IMR-90 (cell line): ENCODE measurements at regions not wholly inside any gene's neighbourhood (a gene's known extent, or its start where the extent isn't known, plus 50 kb on each side); places are given as distances from the start of the nearest gene placed in this dataset.
A peak's percentile ranks its signal among the peaks of the same experiment; 100 is the strongest.

Experiments used
- ATAC-seq: fragments of 200-7000 bp; cut with Tn5 transposase; 2 replicates; pipeline ENCODE4 v1.9.1; 2020; ENCODE audit warnings: low read depth, mild to moderate bottlenecking, moderate library complexity
- BruUV-seq: library from RNA; stranded (reverse); fragments of 400-500 nt; replicated peaks from 2 replicates; lab custom pipeline; 2021; lab: Mats Ljungman, UMichigan
- CTCF ChIA-PET: fragments of 300-600 bp; formaldehyde crosslinking; extraction: SDS; loops from one replicate; lab custom pipeline; 2021; ENCODE audit warnings: antibody characterized with exemption; lab: Yijun Ruan, JAX
- POLR2A ChIA-PET: fragments of 300-600 bp; sonication (Branson Sonifier 250); formaldehyde crosslinking; loops from one replicate; lab custom pipeline; 2022; ENCODE audit warnings: antibody characterized with exemption; ENCODE audit not compliant: unreplicated experiment; lab: Charles Lee
- DNase-seq: peaks from one replicate; pipeline ENCODE4 v3.0.0; 2013
- H2AFZ ChIP-seq: replicated peaks from 2 replicates; pipeline ENCODE3; 2013; ENCODE audit warnings: low read length, mild to moderate bottlenecking; ENCODE audit not compliant: poor library complexity
- H2AK5ac ChIP-seq: 2 replicates; pipeline ENCODE4 v1.6.1; 2013; ENCODE audit warnings: low read depth, low read length, inconsistent platforms
- H2AK9ac ChIP-seq: replicated peaks from 2 replicates; pipeline ENCODE3; 2013; ENCODE audit warnings: mild to moderate bottlenecking, low read depth, low read length, moderate library complexity; ENCODE audit not compliant: poor library complexity
- H2BK120ac ChIP-seq: 2 replicates; pipeline ENCODE4 v1.6.1; 2013; ENCODE audit warnings: low read depth, low read length, inconsistent platforms
- H2BK15ac ChIP-seq: 3 replicates; pipeline ENCODE4 v1.6.1; 2013; ENCODE audit warnings: low read depth, low read length, inconsistent platforms
- H2BK20ac ChIP-seq: 2 replicates; pipeline ENCODE4 v1.6.1; 2013; ENCODE audit warnings: low read depth, mild to moderate bottlenecking, inconsistent platforms, low read length, moderate library complexity
- H2BK5ac ChIP-seq: 2 replicates; pipeline ENCODE4 v1.6.1; 2013; ENCODE audit warnings: mild to moderate bottlenecking, low read depth, low read length, inconsistent platforms; ENCODE audit not compliant: poor library complexity, severe bottlenecking
- H3K14ac ChIP-seq: replicated peaks from 2 replicates; pipeline ENCODE4 v1.6.1; 2013; ENCODE audit warnings: low read depth, low read length, inconsistent platforms
- H3K18ac ChIP-seq: 2 replicates; pipeline ENCODE4 v1.6.1; 2013; ENCODE audit warnings: low read depth, low read length, control low read depth
- H3K23ac ChIP-seq: 2 replicates; pipeline ENCODE4 v1.6.1; 2013; ENCODE audit warnings: low read depth, low read length, inconsistent platforms
- H3K27ac ChIP-seq: 2 replicates; pipeline ENCODE4 v1.5.1; 2013; ENCODE audit warnings: mild to moderate bottlenecking, control low read depth, low read length; ENCODE audit not compliant: insufficient read depth
- H3K27me3 ChIP-seq: 2 replicates; pipeline ENCODE4 v1.6.1; 2013; ENCODE audit warnings: low read length; ENCODE audit not compliant: control insufficient read depth, insufficient read depth
- H3K36me3 ChIP-seq: 2 replicates; pipeline ENCODE4 v1.6.1; 2013; ENCODE audit warnings: low read length, mixed read lengths; ENCODE audit not compliant: control insufficient read depth, insufficient read depth
- H3K4ac ChIP-seq: 2 replicates; pipeline ENCODE4 v1.6.1; 2013; ENCODE audit warnings: low read depth, low read length, inconsistent platforms
- H3K4me1 ChIP-seq: 2 replicates; pipeline ENCODE4 v1.6.1; 2013; ENCODE audit warnings: low read length, mixed read lengths; ENCODE audit not compliant: control insufficient read depth, insufficient read depth
- H3K4me2 ChIP-seq: 2 replicates; pipeline ENCODE4 v1.6.1; 2013; ENCODE audit warnings: low read depth, mild to moderate bottlenecking, control low read depth, low read length, moderate library complexity
- H3K4me3 ChIP-seq: 2 replicates; pipeline ENCODE4 v1.5.1; 2013; ENCODE audit warnings: low read depth, mild to moderate bottlenecking, control low read depth, low read length, moderate library complexity; ENCODE audit not compliant: insufficient read depth
- H3K56ac ChIP-seq: 2 replicates; pipeline ENCODE4 v1.6.1; 2013; ENCODE audit warnings: low read length, inconsistent platforms; ENCODE audit not compliant: insufficient read depth; ENCODE audit errors: extremely low read depth
- H3K79me1 ChIP-seq, 2 experiments: 2 replicates each; pipeline ENCODE4 v1.6.1; 2013; ENCODE audit warnings: low read length in 2 of 2, inconsistent platforms in 1 of 2, low read depth in 1 of 2
- H3K9ac ChIP-seq: 2 replicates; pipeline ENCODE4 v1.6.1; 2013; ENCODE audit warnings: low read depth, low read length, control low read depth
- H3K9me1 ChIP-seq: 2 replicates; pipeline ENCODE4 v1.6.1; 2013; ENCODE audit warnings: low read length, inconsistent platforms; ENCODE audit not compliant: insufficient read depth
- H3K9me3 ChIP-seq: 2 replicates; pipeline ENCODE4 v1.6.1; 2013; ENCODE audit warnings: low read length; ENCODE audit not compliant: control insufficient read depth, insufficient read depth
- H4K20me1 ChIP-seq: 2 replicates; pipeline ENCODE4 v1.6.1; 2013; ENCODE audit warnings: low read length, inconsistent platforms; ENCODE audit not compliant: insufficient read depth
- H4K5ac ChIP-seq: 2 replicates; pipeline ENCODE4 v1.6.1; 2013; ENCODE audit warnings: mild to moderate bottlenecking, low read depth, low read length, control low read depth
- H4K8ac ChIP-seq, 2 experiments: 2 replicates each; pipeline ENCODE4 v1.6.1; 2013; ENCODE audit warnings: low read depth in 2 of 2, low read length in 2 of 2, control low read depth in 1 of 2, inconsistent platforms in 1 of 2
- H4K91ac ChIP-seq: 2 replicates; pipeline ENCODE4 v1.6.1; 2013; ENCODE audit warnings: low read depth, low read length, inconsistent platforms; ENCODE audit not compliant: insufficient read depth
- BHLHE40 ChIP-seq: fragments of 150-350 bp; IDR thresholded peaks from 2 replicates; pipeline ENCODE4 v1.6.1; 2016; ENCODE audit warnings: mild to moderate bottlenecking, low read depth, low read length
- RAD21 ChIP-seq: IDR thresholded peaks from 2 replicates; pipeline ENCODE4 v1.6.1; 2012; ENCODE audit warnings: low read length, improper control_type of control experiment
- WGBS, 2 experiments: methylation state at CpG; one replicate each; pipeline versions ENCODE4 v1.1.5 to v1.1.7; 2013; ENCODE audit warnings: missing lambda C conversion rate in 2 of 2; ENCODE audit not compliant: insufficient read length in 1 of 2; ENCODE audit errors: extremely low coverage in 2 of 2; 5-methylcytosine and 5-hydroxymethylcytosine counted together
- dilution Hi-C: fragments of 300-500 bp; cut with HindIII; formaldehyde crosslinking; loops from one replicate; pipeline ENCODE4 v1.14.3; 2018; ENCODE audit warnings: low sequenced_read_pairs; ENCODE audit not compliant: unreplicated experiment
- in situ Hi-C: fragments of 300-500 bp; cut with MboI; formaldehyde crosslinking; loops from 3 replicates; pipeline ENCODE4 v1.14.3; 2019; ENCODE audit warnings: low sequenced_read_pairs, inconsistent platforms, mixed read lengths
- intact Hi-C: fragments of 100-400 bp; cut with micrococcal nuclease; formaldehyde crosslinking; loops from 2 replicates; pipeline ENCODE4 v1.10.0; 2022
- TF ChIP-seq, protein P1 (sequence below): conservative IDR thresholded peaks from 2 replicates; pipeline ENCODE4 v1.5.1; 2012; ENCODE audit warnings: mild to moderate bottlenecking, low read depth, low read length, improper control_type of control experiment
- TF ChIP-seq, protein P2 (sequence below): fragments of 150-350 bp; IDR thresholded peaks from 2 replicates; pipeline ENCODE4 v1.6.1; 2017; ENCODE audit warnings: mild to moderate bottlenecking, antibody characterized with exemption, low read length, low read depth
- TF ChIP-seq, protein P3 (sequence below): fragments of 150-350 bp; IDR thresholded peaks from 2 replicates; pipeline ENCODE4 v1.6.1; 2016; ENCODE audit warnings: low read depth, mild to moderate bottlenecking, low read length, moderate library complexity, borderline replicate concordance

DNA sequence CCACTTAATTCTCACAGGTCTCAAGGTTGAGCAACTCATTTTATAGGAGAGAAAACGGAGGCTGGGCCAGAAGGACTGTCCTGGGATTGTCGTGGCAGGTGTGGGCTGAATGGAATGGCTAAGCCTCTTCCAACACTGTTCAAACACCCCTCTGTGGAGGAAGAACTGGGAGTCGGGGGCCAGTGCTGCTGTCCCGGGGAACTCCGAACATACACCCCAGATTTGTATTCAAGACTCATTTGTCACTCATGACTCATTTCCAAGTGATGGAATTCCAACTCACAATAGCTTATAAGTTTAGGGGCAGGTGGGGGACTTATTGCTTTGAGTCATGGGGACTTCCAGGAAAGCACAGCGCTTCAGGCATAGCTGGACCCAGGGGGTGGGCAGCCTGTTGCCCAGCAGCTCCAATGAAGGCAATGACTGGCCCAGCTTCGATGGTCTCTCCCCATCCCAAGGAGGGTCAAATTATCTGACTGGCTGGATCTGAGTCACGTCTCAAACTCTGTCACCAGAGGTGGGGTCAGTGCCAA is 72.5 kb downstream of the TM2D3 start:
- H2AFZ ChIP-seq, result no peak overlapping the region
- no peak overlapping the region for H3K23ac ChIP-seq
- POLR2A ChIA-PET, result no interaction called here
- H3K9me3 ChIP-seq, result no peaks in the 10 kb centered on the region
- no peak overlapping the region for H3K4me2 ChIP-seq
- no peak overlapping the region for H3K4me3 ChIP-seq
- H2AK5ac ChIP-seq, result no peak overlapping the region
- H3K9me1 ChIP-seq, result no peaks in the 10 kb centered on the region
- ATAC-seq (no peak), DNase-seq (peak; percentile 26)
- dilution Hi-C loops, result no loop called here
- TF ChIP-seq, protein P1, sequence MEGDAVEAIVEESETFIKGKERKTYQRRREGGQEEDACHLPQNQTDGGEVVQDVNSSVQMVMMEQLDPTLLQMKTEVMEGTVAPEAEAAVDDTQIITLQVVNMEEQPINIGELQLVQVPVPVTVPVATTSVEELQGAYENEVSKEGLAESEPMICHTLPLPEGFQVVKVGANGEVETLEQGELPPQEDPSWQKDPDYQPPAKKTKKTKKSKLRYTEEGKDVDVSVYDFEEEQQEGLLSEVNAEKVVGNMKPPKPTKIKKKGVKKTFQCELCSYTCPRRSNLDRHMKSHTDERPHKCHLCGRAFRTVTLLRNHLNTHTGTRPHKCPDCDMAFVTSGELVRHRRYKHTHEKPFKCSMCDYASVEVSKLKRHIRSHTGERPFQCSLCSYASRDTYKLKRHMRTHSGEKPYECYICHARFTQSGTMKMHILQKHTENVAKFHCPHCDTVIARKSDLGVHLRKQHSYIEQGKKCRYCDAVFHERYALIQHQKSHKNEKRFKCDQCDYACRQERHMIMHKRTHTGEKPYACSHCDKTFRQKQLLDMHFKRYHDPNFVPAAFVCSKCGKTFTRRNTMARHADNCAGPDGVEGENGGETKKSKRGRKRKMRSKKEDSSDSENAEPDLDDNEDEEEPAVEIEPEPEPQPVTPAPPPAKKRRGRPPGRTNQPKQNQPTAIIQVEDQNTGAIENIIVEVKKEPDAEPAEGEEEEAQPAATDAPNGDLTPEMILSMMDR, result no peak
- TF ChIP-seq BHLHE40 (no peak), RAD21 (no peak)
- TF ChIP-seq, protein P2, sequence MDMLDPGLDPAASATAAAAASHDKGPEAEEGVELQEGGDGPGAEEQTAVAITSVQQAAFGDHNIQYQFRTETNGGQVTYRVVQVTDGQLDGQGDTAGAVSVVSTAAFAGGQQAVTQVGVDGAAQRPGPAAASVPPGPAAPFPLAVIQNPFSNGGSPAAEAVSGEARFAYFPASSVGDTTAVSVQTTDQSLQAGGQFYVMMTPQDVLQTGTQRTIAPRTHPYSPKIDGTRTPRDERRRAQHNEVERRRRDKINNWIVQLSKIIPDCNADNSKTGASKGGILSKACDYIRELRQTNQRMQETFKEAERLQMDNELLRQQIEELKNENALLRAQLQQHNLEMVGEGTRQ, result no peak
- TF ChIP-seq, protein P3, sequence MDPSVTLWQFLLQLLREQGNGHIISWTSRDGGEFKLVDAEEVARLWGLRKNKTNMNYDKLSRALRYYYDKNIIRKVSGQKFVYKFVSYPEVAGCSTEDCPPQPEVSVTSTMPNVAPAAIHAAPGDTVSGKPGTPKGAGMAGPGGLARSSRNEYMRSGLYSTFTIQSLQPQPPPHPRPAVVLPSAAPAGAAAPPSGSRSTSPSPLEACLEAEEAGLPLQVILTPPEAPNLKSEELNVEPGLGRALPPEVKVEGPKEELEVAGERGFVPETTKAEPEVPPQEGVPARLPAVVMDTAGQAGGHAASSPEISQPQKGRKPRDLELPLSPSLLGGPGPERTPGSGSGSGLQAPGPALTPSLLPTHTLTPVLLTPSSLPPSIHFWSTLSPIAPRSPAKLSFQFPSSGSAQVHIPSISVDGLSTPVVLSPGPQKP, result no peak
- no peak overlapping the region for H4K8ac ChIP-seq
- H3K4me1 ChIP-seq, result no peaks in the 10 kb centered on the region
- CTCF ChIA-PET, result interaction anchor here (1.2 kb wide), 1 partner anchor 261 kb away, joined by 3 read pairs; no protein-coding TSS in a partner anchor
- no peaks in the 10 kb centered on the region for H3K36me3 ChIP-seq
- H3K14ac ChIP-seq, result no peak overlapping the region
- H2BK5ac ChIP-seq, result no peak overlapping the region
- H3K9ac ChIP-seq, result no peak overlapping the region
- H3K56ac ChIP-seq, result no peak overlapping the region
- H4K20me1 ChIP-seq, result no peaks in the 10 kb centered on the region
- no peak overlapping the region for H3K4ac ChIP-seq
- WGBS, 2 experiments, result 74% methylated on average over 3 of the region's 8 CpGs; no CpG with 5 or more reads in 1 of the 2 experiments
- no peak overlapping the region for H3K27ac ChIP-seq
- BruUV-seq, result no TSS peak
- no peak overlapping the region for H2BK20ac ChIP-seq
- no peaks in the 10 kb centered on the region for H3K79me1 ChIP-seq
- no peak overlapping the region for H3K18ac ChIP-seq
- intact Hi-C loops, result no loop called here
- H2BK15ac ChIP-seq, result no peak overlapping the region
- H4K91ac ChIP-seq, result no peak overlapping the region
- no peak overlapping the region for H4K5ac ChIP-seq
- H2AK9ac ChIP-seq, result no peak overlapping the region
- peaks cover 4% of the 10 kb centered on the region; the same call in 1 of the 2 replicates for H3K27me3 ChIP-seq
- in situ Hi-C loops, result no loop called here
- H2BK120ac ChIP-seq, result no peak overlapping the region
